ENCODE measurements at regions not wholly inside any gene's neighbourhood (a gene's known extent, or its start where the extent isn't known, plus 50 kb on each side); places are given as distances from the start of the nearest gene placed in this dataset.

DNA sequence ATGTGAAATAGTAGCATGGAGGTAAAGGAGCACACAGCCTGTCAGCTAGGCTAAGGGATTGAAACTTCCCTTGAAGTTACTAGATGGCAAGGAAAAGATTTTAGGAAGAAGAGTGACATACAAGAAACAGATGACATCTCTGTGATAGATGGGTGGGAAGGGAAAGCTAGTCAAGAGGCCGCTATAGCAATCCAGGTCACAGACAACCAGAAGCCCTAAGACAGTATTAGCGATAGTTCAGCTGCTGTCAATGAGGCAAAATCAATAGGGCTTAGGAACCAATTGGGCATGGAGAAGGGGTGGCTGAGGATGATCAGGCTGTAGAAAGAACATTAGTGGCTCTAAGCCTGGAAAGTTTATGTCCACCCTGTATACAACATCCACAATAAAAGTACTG is 111.1 kb downstream of the GLUL start:
- no peak for ATAC-seq (replicated peaks)
- no peaks in the 10 kb centered on the region for H3K9me3 Mint-ChIP-seq
- no peak overlapping the region for H3K4me3 Mint-ChIP-seq
- H3K27me3 Mint-ChIP-seq, result no peaks in the 10 kb centered on the region
- no peak overlapping the region for H3K27ac Mint-ChIP-seq
- H3K4me1 Mint-ChIP-seq, result no peaks in the 10 kb centered on the region
- H3K36me3 Mint-ChIP-seq (ENCODE audit: low read depth), result no peaks in the 10 kb centered on the region

GRCh38 chr1:182279724-182280503 is 111.7 kb downstream of the GLUL start:
- ATAC-seq (replicated peaks), result no peak
- Mint-ChIP-seq H3K4me1 (no peaks in the 10 kb centered on the region), H3K9me3 (no peaks in the 10 kb centered on the region), H3K36me3 (ENCODE audit: low read depth) (no peaks in the 10 kb centered on the region), H3K4me3 (no peak overlapping the region), H3K27ac (no peak overlapping the region), H3K27me3 (no peaks in the 10 kb centered on the region)

- H3K36me3 Mint-ChIP-seq (ENCODE audit: low read depth), result no peaks in the 10 kb centered on the region
- no peak overlapping the region for H3K27ac Mint-ChIP-seq
- H3K27me3 Mint-ChIP-seq, result no peaks in the 10 kb centered on the region
- no peaks in the 10 kb centered on the region for H3K9me3 Mint-ChIP-seq
- ATAC-seq (replicated peaks), result no peak
- no peaks in the 10 kb centered on the region for H3K4me1 Mint-ChIP-seq
- H3K4me3 Mint-ChIP-seq, result no peak overlapping the region
Observed at GRCh38 chr1:182279302-182279701, 112.3 kb downstream of the GLUL start.

- ATAC-seq (replicated peaks), result no peak
- Mint-ChIP-seq H3K9me3 (no peaks in the 10 kb centered on the region), H3K4me3 (no peak overlapping the region), H3K27me3 (no peaks in the 10 kb centered on the region), H3K27ac (no peak overlapping the region), H3K36me3 (ENCODE audit: low read depth) (no peaks in the 10 kb centered on the region), H3K4me1 (no peaks in the 10 kb centered on the region)
Observed at GRCh38 chr1:182278144-182279054, 113.2 kb downstream of the GLUL start.

DNA sequence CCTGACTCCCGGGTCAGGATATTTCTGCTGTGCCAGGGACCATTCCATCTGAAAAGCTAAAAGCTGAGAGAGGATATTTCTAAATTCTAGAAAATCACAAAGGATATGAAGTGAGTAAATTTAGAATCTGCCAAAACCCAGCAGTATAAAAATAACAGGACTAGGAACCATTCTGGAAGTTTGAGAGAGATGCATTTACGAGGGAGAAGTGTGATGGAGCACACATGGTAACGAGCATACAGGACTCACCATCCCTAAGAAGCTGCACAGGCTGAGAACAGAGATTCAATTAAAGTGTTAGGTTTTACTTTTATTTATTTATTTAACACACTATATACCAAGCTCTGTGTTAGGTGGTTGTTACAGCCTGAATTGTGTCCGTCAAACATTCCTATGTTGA is 116.3 kb downstream of the GLUL start:
- Mint-ChIP-seq H3K4me3 (no peak overlapping the region), H3K27me3 (no peaks in the 10 kb centered on the region), H3K9me3 (no peaks in the 10 kb centered on the region), H3K4me1 (no peaks in the 10 kb centered on the region), H3K27ac (no peak overlapping the region), H3K36me3 (ENCODE audit: low read depth) (no peaks in the 10 kb centered on the region)
- ATAC-seq (replicated peaks), result no peak

DNA sequence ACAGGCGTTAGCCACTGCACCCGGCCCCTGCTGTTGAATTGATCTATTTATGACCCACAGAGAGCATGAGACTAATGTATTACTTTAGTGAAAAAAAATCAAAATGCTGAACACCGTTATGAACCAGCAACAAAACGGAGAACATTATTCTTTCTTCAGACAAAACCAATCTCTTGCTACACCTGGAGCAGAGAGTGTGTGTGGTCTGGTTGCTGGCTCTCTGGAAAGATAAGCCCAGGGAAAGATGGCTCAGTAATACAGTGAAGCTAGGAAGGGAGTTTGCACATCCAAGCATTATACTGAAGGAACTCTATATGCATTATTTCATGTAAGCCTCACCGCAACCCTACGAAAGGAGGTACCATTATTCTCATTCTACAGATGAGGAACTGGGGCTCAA is 117.0 kb downstream of the GLUL start:
- Mint-ChIP-seq H3K27me3 (no peaks in the 10 kb centered on the region), H3K36me3 (ENCODE audit: low read depth) (no peaks in the 10 kb centered on the region), H3K4me3 (no peak overlapping the region), H3K27ac (no peak overlapping the region), H3K9me3 (no peaks in the 10 kb centered on the region), H3K4me1 (no peaks in the 10 kb centered on the region)
- ATAC-seq (replicated peaks), result no peak

- no peaks in the 10 kb centered on the region for H3K36me3 Mint-ChIP-seq (ENCODE audit: low read depth)
- H3K9me3 Mint-ChIP-seq, result no peaks in the 10 kb centered on the region
- no peak overlapping the region for H3K27ac Mint-ChIP-seq
- peaks cover 4% of the 10 kb centered on the region for H3K4me1 Mint-ChIP-seq
- no peaks in the 10 kb centered on the region for H3K27me3 Mint-ChIP-seq
- no peak overlapping the region for H3K4me3 Mint-ChIP-seq
- no peak for ATAC-seq (replicated peaks)
Observed at GRCh38 chr1:182270731-182271130, 120.9 kb downstream of the GLUL start.

- Mint-ChIP-seq H3K36me3 (ENCODE audit: low read depth) (no peaks in the 10 kb centered on the region), H3K27ac (no peak overlapping the region), H3K27me3 (no peaks in the 10 kb centered on the region), H3K9me3 (no peaks in the 10 kb centered on the region), H3K4me1 (peaks cover 4% of the 10 kb centered on the region), H3K4me3 (no peak overlapping the region)
- no peak for ATAC-seq (replicated peaks)
Observed at GRCh38 chr1:182269097-182269496, 122.5 kb downstream of the GLUL start.

DNA sequence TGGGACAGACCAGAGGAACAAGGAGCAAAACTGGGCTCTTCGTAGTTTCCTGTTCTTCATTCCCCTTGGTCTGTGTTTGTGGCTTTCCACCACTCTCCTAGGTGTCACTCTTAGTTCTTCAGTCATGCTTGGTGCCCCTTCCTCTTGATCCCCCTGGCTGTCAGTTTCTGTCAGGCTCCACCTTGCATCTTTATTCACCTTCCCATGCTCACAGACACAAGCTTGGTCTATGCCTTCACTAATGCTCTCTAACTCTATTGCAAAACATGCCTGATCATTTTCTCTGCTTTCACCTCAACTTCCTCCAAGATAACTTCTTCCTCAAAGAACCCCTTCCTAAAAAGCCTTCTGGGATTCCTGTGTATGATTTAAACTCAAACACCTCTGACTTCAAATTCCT is 122.9 kb downstream of the GLUL start:
- ATAC-seq (replicated peaks), result no peak

GRCh38 chr1:182264185-182264584 is 127.4 kb downstream of the GLUL start:
- Mint-ChIP-seq H3K9me3 (peaks cover 4% of the 10 kb centered on the region), H3K36me3 (ENCODE audit: low read depth) (no peaks in the 10 kb centered on the region), H3K4me3 (no peak overlapping the region), H3K4me1 (peaks cover 28% of the 10 kb centered on the region), H3K27ac (no peak overlapping the region), H3K27me3 (no peaks in the 10 kb centered on the region)
- ATAC-seq (replicated peaks), result no peak

More for the DNA sequence above, 122.9 kb downstream of the GLUL start:
- Mint-ChIP-seq H3K27ac (no peak overlapping the region), H3K9me3 (no peaks in the 10 kb centered on the region), H3K4me1 (peaks cover 4% of the 10 kb centered on the region), H3K36me3 (ENCODE audit: low read depth) (no peaks in the 10 kb centered on the region), H3K4me3 (no peak overlapping the region), H3K27me3 (no peaks in the 10 kb centered on the region)

DNA sequence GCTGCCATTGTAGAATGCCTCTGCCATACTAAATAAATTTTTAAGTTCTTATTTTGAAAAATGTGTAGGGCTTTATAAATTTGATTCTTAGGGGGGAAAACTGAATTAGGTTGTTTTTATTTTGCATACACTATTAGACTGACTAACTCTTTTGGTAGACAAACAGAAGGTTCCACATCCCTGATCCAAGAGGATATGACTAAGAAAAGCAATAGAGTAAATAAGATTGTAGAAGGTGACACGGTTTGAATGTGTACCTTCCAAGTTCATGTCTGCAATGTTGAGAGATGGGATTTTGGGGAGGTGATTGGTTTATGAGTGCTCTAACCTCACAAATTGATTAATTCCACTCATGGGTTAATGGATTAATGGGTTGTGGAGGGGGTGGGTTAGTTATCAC is 127.9 kb downstream of the GLUL start:
- Mint-ChIP-seq H3K27ac (no peak overlapping the region), H3K27me3 (no peaks in the 10 kb centered on the region), H3K4me3 (no peak overlapping the region), H3K4me1 (peaks cover 31% of the 10 kb centered on the region), H3K36me3 (ENCODE audit: low read depth) (no peaks in the 10 kb centered on the region), H3K9me3 (peaks cover 4% of the 10 kb centered on the region)
- ATAC-seq (replicated peaks), result no peak

GRCh38 chr1:182262425-182262824 is 129.2 kb downstream of the GLUL start:
- Mint-ChIP-seq H3K36me3 (ENCODE audit: low read depth) (no peaks in the 10 kb centered on the region), H3K9me3 (peaks cover 4% of the 10 kb centered on the region), H3K27me3 (no peaks in the 10 kb centered on the region), H3K4me1 (peaks cover 31% of the 10 kb centered on the region), H3K27ac (no peak overlapping the region), H3K4me3 (no peak overlapping the region)
- ATAC-seq (replicated peaks), result no peak

DNA sequence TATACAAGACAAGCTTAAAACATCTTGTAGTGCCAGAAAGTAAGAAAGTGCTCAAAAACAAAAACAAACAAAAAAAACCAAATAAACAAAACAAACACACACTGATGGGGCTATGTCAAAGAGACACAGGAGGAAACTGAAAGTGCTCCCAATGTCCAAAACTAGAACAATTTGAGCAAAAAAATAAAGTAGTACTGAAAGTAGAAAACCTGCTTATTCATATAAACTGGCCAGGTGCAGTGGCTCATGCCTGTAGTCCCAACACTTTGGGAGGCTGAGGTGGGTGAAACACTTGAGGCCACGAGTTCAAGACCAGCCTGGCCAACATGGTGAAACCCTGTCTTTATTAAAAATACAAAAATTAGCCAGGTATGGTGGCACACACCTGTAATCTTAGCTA is 129.9 kb downstream of the GLUL start:
- ATAC-seq (replicated peaks), result no peak
- Mint-ChIP-seq H3K9me3 (peaks cover 4% of the 10 kb centered on the region), H3K36me3 (ENCODE audit: low read depth) (no peaks in the 10 kb centered on the region), H3K27me3 (no peaks in the 10 kb centered on the region), H3K27ac (peak overlapping the region; percentile 8), H3K4me3 (no peak overlapping the region), H3K4me1 (peaks cover 29% of the 10 kb centered on the region)

- H3K9me3 Mint-ChIP-seq, result peaks cover 4% of the 10 kb centered on the region
- H3K27me3 Mint-ChIP-seq, result no peaks in the 10 kb centered on the region
- H3K4me3 Mint-ChIP-seq, result peak overlapping the region; percentile 72
- H3K27ac Mint-ChIP-seq, result peak overlapping the region; percentile 92
- no peaks in the 10 kb centered on the region for H3K36me3 Mint-ChIP-seq (ENCODE audit: low read depth)
- ATAC-seq (replicated peaks), result no peak
- H3K4me1 Mint-ChIP-seq, result peaks cover 27% of the 10 kb centered on the region
Observed at GRCh38 chr1:182260516-182260915, 131.1 kb downstream of the GLUL start.

DNA sequence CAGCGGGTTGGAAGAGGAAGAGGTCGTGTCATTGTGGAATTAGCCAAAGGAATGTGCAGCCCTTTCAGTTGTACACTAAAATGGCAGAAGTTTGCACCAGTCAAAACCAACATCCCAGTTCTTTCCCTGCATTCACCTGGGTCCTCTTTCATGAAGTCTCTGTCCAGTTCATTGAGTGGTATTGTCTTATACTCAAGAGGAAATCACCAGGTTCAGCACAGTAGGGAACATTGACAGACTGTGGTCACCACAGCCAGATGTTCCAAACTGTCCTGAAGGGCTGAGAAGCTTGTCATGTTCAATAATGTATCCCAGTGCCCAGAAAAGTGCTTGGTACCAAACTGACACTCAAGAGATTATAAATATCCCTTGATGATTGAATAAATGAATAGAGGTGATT is 131.6 kb downstream of the GLUL start:
- Mint-ChIP-seq H3K27me3 (no peaks in the 10 kb centered on the region), H3K27ac (peak overlapping the region; percentile 92), H3K4me1 (peaks cover 27% of the 10 kb centered on the region), H3K4me3 (peak overlapping the region; percentile 72), H3K36me3 (ENCODE audit: low read depth) (no peaks in the 10 kb centered on the region), H3K9me3 (peaks cover 4% of the 10 kb centered on the region)
- no peak for ATAC-seq (replicated peaks)
